HEK293 (cell line): ENCODE measurements at regions not wholly inside any gene's neighbourhood (a gene's known extent, or its start where the extent isn't known, plus 50 kb on each side); places are given as distances from the start of the nearest gene placed in this dataset.

Source experiments
- CTCF ChIA-PET: fragments of 350-600 bp; formaldehyde crosslinking; extraction: SDS; loops from one replicate; lab custom pipeline; 2021; ENCODE audit warnings: antibody characterized with exemption; lab: Yijun Ruan, JAX
- POLR2A ChIA-PET: fragments of 300-600 bp; formaldehyde crosslinking; extraction: SDS; loops from one replicate; lab custom pipeline; 2020; ENCODE audit warnings: antibody characterized with exemption, inconsistent platforms; lab: Yijun Ruan, JAX
- H3K27ac ChIP-seq: fragments of 200-500 bp; sonication (Bioruptor generic); 2 replicates; pipeline ENCODE4 v1.5.1; 2014; ENCODE audit warnings: low read depth, low read length, control low read depth, inconsistent platforms; ENCODE audit errors: extremely low read depth
- H3K36me3 ChIP-seq, 2 experiments: fragments of 200-500 bp in 1 of 2; sonication (Bioruptor generic) in 1 of 2; 1 replicate in 1 of 2; 2 replicates in 1 of 2; pipeline ENCODE4 v1.5.1; 2014 to 2017; ENCODE audit warnings: inconsistent platforms in 2 of 2, low read length in 2 of 2; ENCODE audit not compliant: control insufficient read depth in 2 of 2, insufficient read depth in 1 of 2
- H3K4me1 ChIP-seq: fragments of 200-500 bp; sonication (Bioruptor generic); 2 replicates; pipeline ENCODE4 v1.5.1; 2014; ENCODE audit warnings: mild to moderate bottlenecking, low read length, inconsistent platforms; ENCODE audit not compliant: control insufficient read depth, insufficient read depth
- H3K4me3 ChIP-seq: 2 replicates; pipeline ENCODE4 v1.5.1; 2011; ENCODE audit warnings: low read depth, mild to moderate bottlenecking, control low read depth, low read length, moderate library complexity
- H3K9me3 ChIP-seq: fragments of 200-500 bp; sonication (Bioruptor generic); 2 replicates; pipeline ENCODE4 v1.5.1; 2014; ENCODE audit warnings: low read depth, low read length, inconsistent platforms; ENCODE audit not compliant: control insufficient read depth, insufficient read depth
- KLF17 ChIP-seq: fragments of 450-650 bp; formaldehyde crosslinking; IDR thresholded peaks from 2 replicates; pipeline ENCODE4 v1.5.1; 2016; ENCODE audit warnings: missing biosample characterization, missing genetic modification characterization
- MEIS1 ChIP-seq: sonication (generic); formaldehyde crosslinking; IDR thresholded peaks from 2 replicates; pipeline ENCODE4 v1.8.1; 2022; ENCODE audit warnings: missing genetic modification reagents, mild to moderate bottlenecking, borderline replicate concordance
- MYNN ChIP-seq: fragments of 450-650 bp; formaldehyde crosslinking; IDR thresholded peaks from 2 replicates; pipeline ENCODE4 v1.5.1; 2016; ENCODE audit warnings: missing biosample characterization, missing genetic modification characterization, borderline replicate concordance
- PBX3 ChIP-seq: sonication (generic); formaldehyde crosslinking; IDR thresholded peaks from 2 replicates; pipeline ENCODE4 v1.8.1; 2022; ENCODE audit warnings: mild to moderate bottlenecking, moderate library complexity, missing genetic modification reagents
- SCRT2 ChIP-seq: fragments of 450-650 bp; formaldehyde crosslinking; IDR thresholded peaks from 2 replicates; pipeline ENCODE4 v1.5.1; 2016; ENCODE audit warnings: missing biosample characterization, missing genetic modification characterization
- SP7 ChIP-seq: fragments of 450-650 bp; formaldehyde crosslinking; IDR thresholded peaks from 2 replicates; pipeline ENCODE4 v1.5.1; 2016; ENCODE audit warnings: missing biosample characterization, missing genetic modification characterization
- TCF7L2 ChIP-seq: IDR thresholded peaks from 2 replicates; pipeline ENCODE4 v1.6.1; 2011; ENCODE audit warnings: low read depth, mild to moderate bottlenecking, inconsistent platforms, low read length, moderate library complexity, borderline replicate concordance
- ZBTB6 ChIP-seq: fragments of 450-650 bp; formaldehyde crosslinking; IDR thresholded peaks from 2 replicates; pipeline ENCODE4 v1.5.1; 2017; ENCODE audit warnings: missing biosample characterization, missing genetic modification characterization
- ZFHX2 ChIP-seq: fragments of 450-650 bp; formaldehyde crosslinking; conservative IDR thresholded peaks from 2 replicates; pipeline ENCODE4 v1.5.1; 2016; ENCODE audit warnings: missing biosample characterization, missing genetic modification characterization
- ZNF133 ChIP-seq: fragments of 450-650 bp; formaldehyde crosslinking; IDR thresholded peaks from 2 replicates; pipeline ENCODE4 v1.5.1; 2016; ENCODE audit warnings: missing biosample characterization, missing genetic modification characterization
- ZNF157 ChIP-seq: fragments of 450-650 bp; formaldehyde crosslinking; IDR thresholded peaks from 2 replicates; pipeline ENCODE4 v1.5.1; 2016; ENCODE audit warnings: missing biosample characterization, missing genetic modification characterization
- ZNF184 ChIP-seq: fragments of 450-650 bp; IDR thresholded peaks from 2 replicates; pipeline ENCODE4 v1.5.1; 2018; ENCODE audit warnings: missing biosample characterization, mild to moderate bottlenecking, missing genetic modification characterization
- ZNF248 ChIP-seq: fragments of 450-650 bp; formaldehyde crosslinking; IDR thresholded peaks from 2 replicates; pipeline ENCODE4 v1.5.1; 2017; ENCODE audit warnings: missing biosample characterization, missing genetic modification characterization
- ZNF324 ChIP-seq: fragments of 450-650 bp; formaldehyde crosslinking; IDR thresholded peaks from 2 replicates; pipeline ENCODE4 v1.5.1; 2016; ENCODE audit warnings: missing biosample characterization, missing genetic modification characterization
- ZNF518A ChIP-seq: fragments of 450-650 bp; formaldehyde crosslinking; conservative IDR thresholded peaks from 2 replicates; pipeline ENCODE4 v1.5.1; 2016; ENCODE audit warnings: low read depth, missing biosample characterization, missing genetic modification characterization
- ZNF639 ChIP-seq: fragments of 450-650 bp; formaldehyde crosslinking; IDR thresholded peaks from 2 replicates; pipeline ENCODE4 v1.5.1; 2016; ENCODE audit warnings: missing biosample characterization, missing genetic modification characterization
- ZNF692 ChIP-seq: fragments of 450-650 bp; formaldehyde crosslinking; IDR thresholded peaks from 2 replicates; pipeline ENCODE4 v1.5.1; 2016; ENCODE audit warnings: missing biosample characterization, missing genetic modification characterization

GRCh38 chr16:63967966-63968365 is 1153.9 kb downstream of the CDH11 start:
- ChIA-PET CTCF (interaction anchor here (0.6 kb wide), 1 partner anchor 62 kb away, joined by 3 read pairs; no protein-coding TSS in a partner anchor), POLR2A (no interaction called here)
- no peak overlapping the region for H3K27ac ChIP-seq
- H3K4me3 ChIP-seq, result no peak overlapping the region
- TF ChIP-seq ZNF639 (tag by site-specific recombination) (no peak), TCF7L2 (no peak), MEIS1 (CRISPR knock-in tag) (no peak), SP7 (tag by site-specific recombination) (no peak), ZNF184 (no peak), ZBTB6 (no peak), MYNN (tag by site-specific recombination) (no peak), ZNF518A (tag by site-specific recombination) (no peak), KLF17 (tag by site-specific recombination) (no peak), SCRT2 (tag by site-specific recombination) (no peak)
- no peaks in the 10 kb centered on the region for H3K4me1 ChIP-seq
- H3K9me3 ChIP-seq, result no peaks in the 10 kb centered on the region
- H3K36me3 ChIP-seq, result no peaks in the 10 kb centered on the region

- H3K36me3 ChIP-seq, result no peaks in the 10 kb centered on the region
- no peak overlapping the region for H3K4me3 ChIP-seq
- H3K27ac ChIP-seq, result no peak overlapping the region
- H3K9me3 ChIP-seq, result no peaks in the 10 kb centered on the region
- H3K4me1 ChIP-seq, result no peaks in the 10 kb centered on the region
- ChIA-PET CTCF (no interaction called here), POLR2A (no interaction called here)
- TF ChIP-seq ZNF157 (tag by site-specific recombination) (no peak), PBX3 (no peak), ZNF324 (no peak), ZNF133 (no peak), ZNF248 (tag by site-specific recombination) (no peak), ZNF692 (tag by site-specific recombination) (no peak), ZFHX2 (tag by site-specific recombination) (no peak), ZNF518A (tag by site-specific recombination) (no peak), ZNF184 (no peak)
Measured at GRCh38 chr16:63960321-63960720, 1161.5 kb downstream of the CDH11 start.
